OCI-LY1 (cell line): ENCODE measurements at regions not wholly inside any gene's neighbourhood (a gene's known extent, or its start where the extent isn't known, plus 50 kb on each side); places are given as distances from the start of the nearest gene placed in this dataset.

Experiments
- H2AFZ ChIP-seq: fragments of 200-600 bp; sonication (generic), shearing (Covaris generic); 2 replicates; pipeline ENCODE4 v1.6.0; 2014; ENCODE audit warnings: antibody characterized with exemption, mild to moderate bottlenecking, low read length
- H3F3A ChIP-seq: fragments of 200-600 bp; sonication (generic), shearing (Covaris generic); 2 replicates; pipeline ENCODE4 v1.6.0; 2014; ENCODE audit warnings: mild to moderate bottlenecking, antibody characterized with exemption, low read length, moderate library complexity; ENCODE audit not compliant: insufficient read depth
- H3K27ac ChIP-seq: fragments of 200-600 bp; sonication (generic); 2 replicates; pipeline ENCODE4 v1.5.1; 2014; ENCODE audit warnings: low read length, mixed run types, mild to moderate bottlenecking, low read depth; ENCODE audit not compliant: poor library complexity, severe bottlenecking
- H3K27me3 ChIP-seq: fragments of 200-600 bp; sonication (generic); 2 replicates; pipeline ENCODE4 v1.6.0; 2014; ENCODE audit warnings: antibody characterized with exemption, mild to moderate bottlenecking, low read length, moderate library complexity; ENCODE audit not compliant: insufficient read depth
- H3K36me3 ChIP-seq: fragments of 200-600 bp; sonication (generic); 2 replicates; pipeline ENCODE4 v1.6.1; 2014; ENCODE audit warnings: mild to moderate bottlenecking, antibody characterized with exemption, low read length, moderate library complexity, mixed read lengths; ENCODE audit not compliant: insufficient read depth
- H3K4me1 ChIP-seq: fragments of 200-600 bp; sonication (generic); 2 replicates; pipeline ENCODE4 v1.5.1; 2014; ENCODE audit warnings: mild to moderate bottlenecking, low read length, moderate library complexity; ENCODE audit not compliant: insufficient read depth, severe bottlenecking
- H3K4me2 ChIP-seq: fragments of 200-600 bp; sonication (generic), shearing (Covaris generic); 2 replicates; pipeline ENCODE4 v1.6.1; 2014; ENCODE audit warnings: low read length
- H3K4me3 ChIP-seq: fragments of 200-600 bp; sonication (generic); 2 replicates; pipeline ENCODE4 v1.5.1; 2014; ENCODE audit warnings: low read length, low read depth, mild to moderate bottlenecking, mixed read lengths; ENCODE audit not compliant: poor library complexity, severe bottlenecking
- H3K79me2 ChIP-seq: fragments of 200-600 bp; shearing (Covaris generic); 2 replicates; pipeline ENCODE4 v1.6.1; 2016; ENCODE audit warnings: mixed run types, low read length, mixed read lengths; ENCODE audit not compliant: insufficient read depth
- H3K9ac ChIP-seq: fragments of 200-600 bp; sonication (generic), shearing (Covaris generic); 2 replicates; pipeline ENCODE4 v1.6.1; 2014; ENCODE audit warnings: mild to moderate bottlenecking, low read length, mixed read lengths
- H3K9me2 ChIP-seq: fragments of 200-600 bp; sonication (generic), shearing (Covaris generic); 2 replicates; pipeline ENCODE4 v1.6.1; 2014; ENCODE audit warnings: low read depth, mild to moderate bottlenecking, low read length, mixed read lengths
- H3K9me3 ChIP-seq: fragments of 200-600 bp; shearing (Covaris generic); 2 replicates; pipeline ENCODE4 v1.6.1; 2014; ENCODE audit warnings: low read length, mixed read lengths
- H4K20me1 ChIP-seq: fragments of 200-600 bp; sonication (generic), shearing (Covaris generic); 2 replicates; pipeline ENCODE4 v1.6.0; 2016; ENCODE audit warnings: mild to moderate bottlenecking, low read length; ENCODE audit not compliant: insufficient read depth
- CTCF ChIP-seq: fragments of 200-600 bp; sonication (generic), shearing (Covaris generic); IDR thresholded peaks from 2 replicates; pipeline ENCODE4 v1.5.1; 2017; ENCODE audit warnings: mild to moderate bottlenecking, antibody characterized with exemption, low read length, moderate library complexity, mixed read lengths
- EZH2 ChIP-seq: fragments of 200-600 bp; sonication (generic), shearing (Covaris generic); IDR thresholded peaks from 2 replicates; pipeline ENCODE4 v1.8.0; 2017; ENCODE audit warnings: borderline replicate concordance, mixed run types, mild to moderate bottlenecking, antibody characterized with exemption, low read length, moderate library complexity, mixed read lengths

- H3F3A ChIP-seq = no peaks in the 10 kb centered on the region
- H3K36me3 ChIP-seq = no peaks in the 10 kb centered on the region
- no peak overlapping the region for H2AFZ ChIP-seq
- no peaks in the 10 kb centered on the region for H3K79me2 ChIP-seq
- no peaks in the 10 kb centered on the region for H3K27me3 ChIP-seq
- no peak for TF ChIP-seq CTCF
- TF ChIP-seq EZH2 = no peak
- H3K4me1 ChIP-seq = no peaks in the 10 kb centered on the region
- no peaks in the 10 kb centered on the region for H3K9me3 ChIP-seq
- no peak overlapping the region for H3K9ac ChIP-seq
- H3K4me3 ChIP-seq = no peak overlapping the region
- H4K20me1 ChIP-seq = no peaks in the 10 kb centered on the region
- no peak overlapping the region for H3K27ac ChIP-seq
- H3K9me2 ChIP-seq = no peaks in the 10 kb centered on the region
- H3K4me2 ChIP-seq = no peak overlapping the region
Measured at GRCh38 chr5:135234242-135234641, 164.8 kb downstream of the MACROH2A1 start.

- no peak for TF ChIP-seq CTCF
- no peak for TF ChIP-seq EZH2
- Histone ChIP-seq H3K9me3 (no peaks in the 10 kb centered on the region), H3K4me2 (no peak overlapping the region), H2AFZ (no peak overlapping the region), H3K4me1 (no peaks in the 10 kb centered on the region), H4K20me1 (no peaks in the 10 kb centered on the region), H3K27me3 (no peaks in the 10 kb centered on the region), H3K4me3 (no peak overlapping the region), H3K9me2 (no peaks in the 10 kb centered on the region), H3K9ac (no peak overlapping the region), H3K79me2 (no peaks in the 10 kb centered on the region), H3K36me3 (no peaks in the 10 kb centered on the region), H3K27ac (no peak overlapping the region), H3F3A (no peaks in the 10 kb centered on the region)
Measured at GRCh38 chr5:135233477-135233876, 165.6 kb downstream of the MACROH2A1 start.

- no peaks in the 10 kb centered on the region for H3K9me3 ChIP-seq
- no peaks in the 10 kb centered on the region for H3K79me2 ChIP-seq
- H3K9ac ChIP-seq = no peak overlapping the region
- H3K4me2 ChIP-seq = no peak overlapping the region
- H2AFZ ChIP-seq = no peak overlapping the region
- H3F3A ChIP-seq = no peaks in the 10 kb centered on the region
- H3K36me3 ChIP-seq = no peaks in the 10 kb centered on the region
- TF ChIP-seq EZH2 = no peak
- no peak for TF ChIP-seq CTCF
- H3K27me3 ChIP-seq = no peaks in the 10 kb centered on the region
- no peak overlapping the region for H3K27ac ChIP-seq
- no peaks in the 10 kb centered on the region for H3K4me1 ChIP-seq
- no peak overlapping the region for H3K4me3 ChIP-seq
- no peaks in the 10 kb centered on the region for H3K9me2 ChIP-seq
- H4K20me1 ChIP-seq = no peaks in the 10 kb centered on the region
Measured at GRCh38 chr5:135232958-135233357, 166.1 kb downstream of the MACROH2A1 start.
